Kidney tubule cell (primary cell): ENCODE measurements at regions not wholly inside any gene's neighbourhood (a gene's known extent, or its start where the extent isn't known, plus 50 kb on each side); places are given as distances from the start of the nearest gene placed in this dataset.

Source experiments
- DNase-seq: peaks from one replicate; pipeline ENCODE4 v3.0.0-alpha.2; 2018; ENCODE audit warnings: low spot score

GRCh38 chrX:30950391-30950790 is 61.3 kb upstream of the TAB3 start:
- DNase-seq = no peak

- no peak for DNase-seq
Measured at GRCh38 chrX:30949554-30949953, 60.5 kb upstream of the TAB3 start.

GRCh38 chrX:30948626-30949025 is 59.6 kb upstream of the TAB3 start:
- DNase-seq = no peak

GRCh38 chrX:30948051-30948450 is 59.0 kb upstream of the TAB3 start:
- no peak for DNase-seq

GRCh38 chrX:30943984-30944383 is 54.9 kb upstream of the TAB3 start:
- DNase-seq = no peak

DNA sequence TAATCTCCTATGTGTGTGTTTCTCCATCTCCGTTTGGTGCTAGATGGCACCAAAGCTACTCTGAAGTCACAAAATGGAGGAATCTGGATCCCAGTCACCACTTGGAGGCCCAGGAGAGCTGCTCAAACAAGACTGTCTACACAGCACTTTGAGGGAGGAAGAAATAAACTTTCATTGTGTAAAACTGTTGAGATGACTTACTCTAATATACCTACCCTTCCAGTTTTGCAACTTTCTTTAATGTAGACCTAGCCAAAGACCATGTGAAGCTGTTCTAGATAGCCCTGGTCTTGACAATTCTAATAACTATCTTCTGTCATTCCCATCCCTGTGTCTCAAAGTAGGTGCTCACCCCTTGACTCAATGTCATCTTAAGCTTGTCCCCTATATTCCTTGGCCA is 52.8 kb upstream of the TAB3 start:
- no peak for DNase-seq

DNA sequence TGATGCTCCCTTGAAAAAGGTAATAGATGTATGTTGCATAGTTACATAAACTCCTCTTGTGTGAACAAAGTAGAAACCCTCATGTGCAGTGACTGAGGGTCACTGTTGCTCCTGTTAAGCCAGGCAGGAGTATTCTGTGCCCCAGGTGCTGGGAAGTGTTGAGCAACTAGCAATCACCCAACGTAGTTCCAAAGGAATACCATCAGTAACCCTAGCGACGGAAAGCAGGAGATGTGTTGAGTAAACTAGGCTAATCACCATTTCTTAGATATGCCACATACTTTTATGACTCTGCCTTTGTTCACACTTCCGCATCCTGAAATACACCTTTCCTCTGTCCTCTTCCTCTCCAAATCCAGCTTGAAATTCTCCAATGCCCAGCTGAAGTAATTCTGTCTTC is 50.9 kb upstream of the TAB3 start:
- no peak for DNase-seq
